Endothelial cell of umbilical vein (primary cell): ENCODE measurements at regions not wholly inside any gene's neighbourhood (a gene's known extent, or its start where the extent isn't known, plus 50 kb on each side); places are given as distances from the start of the nearest gene placed in this dataset.

ENCODE experiments used
- BruUV-seq: library from RNA; stranded (reverse); fragments of 400-500 nt; replicated peaks from 2 replicates; lab custom pipeline; 2021; lab: Mats Ljungman, UMichigan
- CTCF ChIA-PET: fragments of 300-600, 350-600 bp; sonication (Branson Sonifier 250); formaldehyde crosslinking; loops from one replicate; lab custom pipeline; 2021; ENCODE audit warnings: antibody characterized with exemption, inconsistent platforms; lab: Charles Lee
- POLR2A ChIA-PET: fragments of 300-600, 350-600 bp; sonication (Branson Sonifier 250); formaldehyde crosslinking; loops from one replicate; lab custom pipeline; 2021; ENCODE audit warnings: antibody characterized with exemption, inconsistent platforms; lab: Charles Lee
- DNase-seq: peaks from one replicate; pipeline ENCODE4 v3.0.0-alpha.2; 2011; ENCODE audit warnings: low read depth, low spot score
- FAIRE-seq: peaks from 2 replicates; lab custom pipeline; 2011; peaks lifted over from hg19 to GRCh38; lab: Jason Lieb, UNC
- H2AFZ ChIP-seq: 2 replicates; pipeline ENCODE4 v1.6.0; 2012; ENCODE audit warnings: low read depth, low read length, control low read depth, inconsistent platforms
- H3K27ac ChIP-seq: 2 replicates; pipeline ENCODE4 v1.5.1; 2011; ENCODE audit warnings: low read depth, mild to moderate bottlenecking, control low read depth, low read length, moderate library complexity; ENCODE audit not compliant: insufficient read depth
- H3K27me3 ChIP-seq, 2 experiments: 2 replicates each; pipeline versions ENCODE4 v1.6.0 to v1.6.1; 2011; ENCODE audit warnings: low read length in 2 of 2, mixed read lengths in 1 of 2; ENCODE audit not compliant: control insufficient read depth in 2 of 2, insufficient read depth in 2 of 2
- H3K36me3 ChIP-seq, 2 experiments: 2 replicates in 1 of 2; 3 replicates in 1 of 2; pipeline ENCODE4 v1.5.1; 2011; ENCODE audit warnings: low read length in 2 of 2, mild to moderate bottlenecking in 1 of 2, moderate library complexity in 1 of 2; ENCODE audit not compliant: control insufficient read depth in 2 of 2, insufficient read depth in 2 of 2; ENCODE audit errors: extremely low read depth in 1 of 2
- H3K4me1 ChIP-seq: 3 replicates; pipeline ENCODE4 v1.5.1; 2011; ENCODE audit warnings: mild to moderate bottlenecking, low read length; ENCODE audit not compliant: control insufficient read depth, insufficient read depth; ENCODE audit errors: extremely low read depth
- H3K4me2 ChIP-seq: 2 replicates; pipeline ENCODE4 v1.6.1; 2011; ENCODE audit warnings: low read length, control low read depth, mixed read lengths; ENCODE audit not compliant: insufficient read depth
- H3K4me3 ChIP-seq, 3 experiments: fragments of 200-600 bp in 1 of 3; sonication (generic), shearing (Covaris generic) in 1 of 3; replicated peaks in 1 of 3; 2 replicates each; pipeline ENCODE4 v1.5.1; 2011 to 2016; ENCODE audit warnings: control low read depth in 3 of 3, low read length in 3 of 3, mild to moderate bottlenecking in 2 of 3, inconsistent platforms in 1 of 3, low read depth in 1 of 3, moderate library complexity in 1 of 3; ENCODE audit not compliant: insufficient read depth in 1 of 3
- H3K79me2 ChIP-seq: 2 replicates; pipeline ENCODE4 v1.6.0; 2012; ENCODE audit warnings: low read length, inconsistent platforms; ENCODE audit not compliant: control insufficient read depth, insufficient read depth
- H3K9ac ChIP-seq: replicated peaks from 2 replicates; pipeline ENCODE3; 2011; ENCODE audit warnings: low read length, control low read depth; ENCODE audit not compliant: insufficient read depth; ENCODE audit errors: extremely low read depth
- H3K9me1 ChIP-seq: replicated peaks from 3 replicates; pipeline ENCODE4 v1.6.0; 2011; ENCODE audit warnings: mild to moderate bottlenecking, low read length; ENCODE audit not compliant: control insufficient read depth, insufficient read depth; ENCODE audit errors: extremely low read depth
- H3K9me3 ChIP-seq: replicated peaks from 2 replicates; pipeline ENCODE4 v1.5.1; 2012; ENCODE audit warnings: low read length, inconsistent platforms; ENCODE audit not compliant: control insufficient read depth, insufficient read depth
- H4K20me1 ChIP-seq: replicated peaks from 2 replicates; pipeline ENCODE3; 2011; ENCODE audit warnings: mild to moderate bottlenecking, low read length; ENCODE audit not compliant: control insufficient read depth, insufficient read depth; ENCODE audit errors: extremely low read depth
- EZH2 ChIP-seq: IDR thresholded peaks from 2 replicates; pipeline ENCODE4 v1.6.1; 2012; ENCODE audit warnings: borderline replicate concordance, low read depth, mild to moderate bottlenecking, moderate library complexity, low read length, inconsistent platforms; ENCODE audit not compliant: severe bottlenecking
- FOS ChIP-seq: IDR thresholded peaks from 2 replicates; pipeline ENCODE4 v1.6.1; 2011; ENCODE audit warnings: mild to moderate bottlenecking, low read length, moderate library complexity, borderline replicate concordance; ENCODE audit not compliant: insufficient read depth
- GATA2 ChIP-seq: IDR thresholded peaks from 2 replicates; pipeline ENCODE4 v1.7.0; 2011; ENCODE audit warnings: low read depth, mild to moderate bottlenecking, moderate library complexity, mixed read lengths, low read length; ENCODE audit not compliant: insufficient read length, insufficient read depth
- JUN ChIP-seq: IDR thresholded peaks from 2 replicates; pipeline ENCODE4 v1.6.1; 2011; ENCODE audit warnings: borderline replicate concordance, low read depth; ENCODE audit not compliant: insufficient read length, insufficient read depth
- MAX ChIP-seq: IDR thresholded peaks from 2 replicates; pipeline ENCODE4 v1.6.1; 2011; ENCODE audit not compliant: insufficient read depth, insufficient read length
- MYC ChIP-seq: IDR thresholded peaks from one replicate; pipeline ENCODE4 v1.6.1; 2011; ENCODE audit warnings: mild to moderate bottlenecking, low read depth, low read length
- POLR2A ChIP-seq: IDR thresholded peaks from 2 replicates; pipeline ENCODE4 v1.6.1; 2012; ENCODE audit warnings: low read depth, mild to moderate bottlenecking, control low read depth, low read length
- POLR2AphosphoS5 ChIP-seq: IDR thresholded peaks from 2 replicates; pipeline ENCODE4 v1.6.1; 2012; ENCODE audit warnings: low read depth, mild to moderate bottlenecking, control low read depth, low read length, moderate library complexity; ENCODE audit not compliant: insufficient read depth
- dilution Hi-C: fragments of 300-500 bp; cut with MboI; formaldehyde crosslinking; loops from one replicate; pipeline ENCODE4 v1.15.0; 2019; ENCODE audit warnings: low sequenced_read_pairs; ENCODE audit not compliant: extremely low pct_ligation_motif_present
- intact Hi-C: fragments of 100-400 bp; cut with micrococcal nuclease; formaldehyde crosslinking; loops from one replicate; pipeline ENCODE4 v1.10.0; 2022
- TF ChIP-seq, protein P1 (sequence below), 2 donors: IDR thresholded peaks; 1 replicate in 1 of 2; 2 replicates in 1 of 2; pipeline ENCODE4 v1.5.1; 2011; ENCODE audit warnings: low read length in 2 of 2, mild to moderate bottlenecking in 2 of 2, moderate library complexity in 2 of 2, control low read depth in 1 of 2, inconsistent platforms in 1 of 2, low read depth in 1 of 2; ENCODE audit not compliant: insufficient read depth in 1 of 2; ENCODE audit errors: extremely low read depth in 1 of 2

DNA sequence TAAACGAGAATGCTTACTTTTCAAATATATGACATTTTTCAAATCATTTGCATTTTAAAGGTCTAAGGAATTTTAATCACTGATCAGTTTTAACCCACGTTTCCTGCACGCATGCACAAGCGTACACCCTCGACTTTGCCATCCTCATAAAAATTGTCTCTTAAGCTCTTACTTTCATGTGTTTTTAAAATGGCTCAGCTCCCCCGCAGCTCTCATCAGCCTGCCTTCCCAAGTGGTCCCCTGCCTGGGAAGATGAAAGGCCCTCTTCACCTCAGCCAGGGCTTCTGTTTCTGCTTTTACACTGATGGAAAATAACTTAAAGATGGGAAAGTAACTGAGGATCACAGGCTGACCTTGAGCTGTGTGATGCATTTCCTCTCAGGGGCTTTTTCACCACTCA, 131.6 kb upstream of the LSM8 start:
- Histone ChIP-seq H3K9me1 (no peaks in the 10 kb centered on the region), H3K4me3 (no peak overlapping the region), H3K27me3 (no peaks in the 10 kb centered on the region), H4K20me1 (no peaks in the 10 kb centered on the region), H3K27ac (no peak overlapping the region), H3K36me3 (no peaks in the 10 kb centered on the region), H3K79me2 (no peaks in the 10 kb centered on the region), H3K9ac (no peak overlapping the region), H3K4me1 (no peaks in the 10 kb centered on the region), H3K9me3 (no peaks in the 10 kb centered on the region), H3K4me2 (no peak overlapping the region), H2AFZ (no peak overlapping the region)
- dilution Hi-C loops (no loop called here), intact Hi-C loops (no loop called here)
- ChIA-PET POLR2A (no interaction called here), CTCF (no interaction called here)
- DNase-seq, result no peak
- BruUV-seq, result no TSS peak
- FAIRE-seq, result no peak
- TF ChIP-seq JUN (no peak), EZH2 (no peak), MYC (no peak), MAX (no peak), FOS (no peak), GATA2 (no peak), POLR2A (no peak), POLR2AphosphoS5 (no peak)
- TF ChIP-seq, protein P1, sequence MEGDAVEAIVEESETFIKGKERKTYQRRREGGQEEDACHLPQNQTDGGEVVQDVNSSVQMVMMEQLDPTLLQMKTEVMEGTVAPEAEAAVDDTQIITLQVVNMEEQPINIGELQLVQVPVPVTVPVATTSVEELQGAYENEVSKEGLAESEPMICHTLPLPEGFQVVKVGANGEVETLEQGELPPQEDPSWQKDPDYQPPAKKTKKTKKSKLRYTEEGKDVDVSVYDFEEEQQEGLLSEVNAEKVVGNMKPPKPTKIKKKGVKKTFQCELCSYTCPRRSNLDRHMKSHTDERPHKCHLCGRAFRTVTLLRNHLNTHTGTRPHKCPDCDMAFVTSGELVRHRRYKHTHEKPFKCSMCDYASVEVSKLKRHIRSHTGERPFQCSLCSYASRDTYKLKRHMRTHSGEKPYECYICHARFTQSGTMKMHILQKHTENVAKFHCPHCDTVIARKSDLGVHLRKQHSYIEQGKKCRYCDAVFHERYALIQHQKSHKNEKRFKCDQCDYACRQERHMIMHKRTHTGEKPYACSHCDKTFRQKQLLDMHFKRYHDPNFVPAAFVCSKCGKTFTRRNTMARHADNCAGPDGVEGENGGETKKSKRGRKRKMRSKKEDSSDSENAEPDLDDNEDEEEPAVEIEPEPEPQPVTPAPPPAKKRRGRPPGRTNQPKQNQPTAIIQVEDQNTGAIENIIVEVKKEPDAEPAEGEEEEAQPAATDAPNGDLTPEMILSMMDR (IDR thresholded peaks at IDR 0.05; ENCODE audit: extremely low read depth in 1 of 2, insufficient read depth in 1 of 2, low read depth in 1 of 2, low read length in 2 of 2), result no peak
